CD8-positive, alpha-beta memory T cell (primary cell): ENCODE measurements at regions not wholly inside any gene's neighbourhood (a gene's known extent, or its start where the extent isn't known, plus 50 kb on each side); places are given as distances from the start of the nearest gene placed in this dataset.
A peak's percentile ranks its signal among the peaks of the same experiment; 100 is the strongest.

Source experiments
- CTCF ChIA-PET: fragments of 350-600 bp; sonication (Branson Sonifier 250); formaldehyde crosslinking; loops from one replicate; lab custom pipeline; 2021; ENCODE audit warnings: antibody characterized with exemption; lab: Charles Lee
- POLR2A ChIA-PET: fragments of 350-600 bp; sonication (Branson Sonifier 250); formaldehyde crosslinking; loops from one replicate; lab custom pipeline; 2021; ENCODE audit warnings: antibody characterized with exemption; lab: Charles Lee
- DNase-seq, 5 donors: peaks; one replicate each; pipeline versions ENCODE4 v3.0.0 to v3.0.0-alpha.2; 2020 to 2022; ENCODE audit warnings: mixed read lengths in 1 of 5
- H3K27ac ChIP-seq: one replicate; pipeline ENCODE4 v1.7.0; 2013; ENCODE audit warnings: low read depth, mild to moderate bottlenecking, low read length, moderate library complexity
- H3K27me3 ChIP-seq: 2 replicates; pipeline ENCODE4 v1.7.0; 2013; ENCODE audit warnings: low read length, mild to moderate bottlenecking; ENCODE audit not compliant: insufficient read depth, poor library complexity, severe bottlenecking
- H3K36me3 ChIP-seq: 2 replicates; pipeline ENCODE4 v1.7.0; 2013; ENCODE audit warnings: mild to moderate bottlenecking, low read length, moderate library complexity; ENCODE audit not compliant: insufficient read depth
- H3K4me1 ChIP-seq: 2 replicates; pipeline ENCODE4 v1.7.0; 2013; ENCODE audit warnings: mild to moderate bottlenecking, low read length, moderate library complexity; ENCODE audit not compliant: insufficient read depth
- H3K4me3 ChIP-seq: 2 replicates; pipeline ENCODE4 v1.7.0; 2013; ENCODE audit warnings: mild to moderate bottlenecking, low read length
- H3K9me3 ChIP-seq: 2 replicates; pipeline ENCODE4 v1.7.0; 2013; ENCODE audit warnings: mild to moderate bottlenecking, low read length
- H3K27ac Mint-ChIP-seq, 8 donors: one replicate each; pipeline ENCODE4 v1.8.0; 2020 to 2021; ENCODE audit warnings: mixed read lengths in 8 of 8, mild to moderate bottlenecking in 6 of 8, inconsistent platforms in 3 of 8, moderate library complexity in 3 of 8
- H3K27me3 Mint-ChIP-seq, 2 donors: one replicate each; pipeline ENCODE4 v1.8.0; 2020 to 2021; ENCODE audit warnings: mixed read lengths in 2 of 2, mild to moderate bottlenecking in 1 of 2, moderate library complexity in 1 of 2
- H3K36me3 Mint-ChIP-seq, 3 donors: one replicate each; pipeline ENCODE4 v1.8.0; 2020 to 2021; ENCODE audit warnings: mixed read lengths in 3 of 3, inconsistent platforms in 1 of 3, mild to moderate bottlenecking in 1 of 3
- H3K4me1 Mint-ChIP-seq, 3 donors: one replicate each; pipeline ENCODE4 v1.8.0; 2020 to 2021; ENCODE audit warnings: mixed read lengths in 3 of 3, inconsistent platforms in 1 of 3, mild to moderate bottlenecking in 1 of 3
- H3K4me3 Mint-ChIP-seq, 7 donors: one replicate each; pipeline ENCODE4 v1.8.0; 2020 to 2021; ENCODE audit warnings: mixed read lengths in 7 of 7, mild to moderate bottlenecking in 6 of 7, moderate library complexity in 4 of 7, inconsistent platforms in 2 of 7
- H3K9me3 Mint-ChIP-seq, 5 donors: one replicate each; pipeline ENCODE4 v1.8.0; 2020 to 2022; ENCODE audit warnings: mixed read lengths in 5 of 5, mild to moderate bottlenecking in 3 of 5, moderate library complexity in 2 of 5, inconsistent platforms in 1 of 5

DNA sequence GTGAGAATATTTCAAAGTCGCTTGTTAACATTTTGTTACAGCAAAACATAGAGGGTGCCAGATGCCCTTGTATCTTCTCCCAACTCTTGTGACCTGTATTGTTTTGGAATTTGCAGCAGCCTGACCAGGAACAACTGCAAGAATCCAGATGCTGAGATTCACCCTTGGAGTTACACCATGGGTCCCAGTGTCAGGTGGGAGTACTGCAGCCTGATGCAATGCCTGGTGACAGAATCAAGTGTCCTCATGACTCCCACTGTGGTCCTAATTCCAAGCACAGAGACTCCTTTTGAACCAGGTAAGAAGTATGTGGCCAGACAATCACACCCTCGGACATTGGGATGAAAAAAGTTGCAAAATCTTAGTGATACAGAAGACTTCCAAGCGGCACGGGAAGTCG, 79.6 kb upstream of the MAP3K4 start:
- ChIA-PET CTCF (no interaction called here), POLR2A (no interaction called here)
- H3K27ac ChIP-seq, result no peak overlapping the region

GRCh38 chr6:160912411-160912810, 79.2 kb upstream of the MAP3K4 start:
- CTCF ChIA-PET, result no interaction called here
- Mint-ChIP-seq H3K36me3 (peaks cover 0 to 5% (median 0%) of the 10 kb centered on the region in 3 donors), H3K9me3 (peaks cover 0 to 9% (median 2%) of the 10 kb centered on the region in 5 donors), H3K27ac (no peak overlapping the region), H3K4me1 (no peaks in the 10 kb centered on the region), H3K4me3 (no peak overlapping the region), H3K27me3 (peaks cover 4 to 32% of the 10 kb centered on the region in 2 donors)
- POLR2A ChIA-PET, result no interaction called here
- Histone ChIP-seq H3K36me3 (no peaks in the 10 kb centered on the region), H3K27ac (no peak overlapping the region), H3K9me3 (no peaks in the 10 kb centered on the region), H3K4me3 (no peak overlapping the region), H3K4me1 (no peaks in the 10 kb centered on the region), H3K27me3 (no peaks in the 10 kb centered on the region)
- DNase-seq, result no peak

More for the DNA sequence above, 79.6 kb upstream of the MAP3K4 start:
- no peaks in the 10 kb centered on the region for H3K36me3 ChIP-seq
- no peak overlapping the region for H3K27ac Mint-ChIP-seq
- H3K9me3 Mint-ChIP-seq, result peaks cover 0 to 9% (median 6%) of the 10 kb centered on the region in 5 donors
- no peaks in the 10 kb centered on the region for H3K9me3 ChIP-seq
- H3K27me3 ChIP-seq, result no peaks in the 10 kb centered on the region
- H3K27me3 Mint-ChIP-seq, result peaks cover 4 to 31% of the 10 kb centered on the region in 2 donors
- peaks cover 0 to 5% (median 0%) of the 10 kb centered on the region in 3 donors for H3K36me3 Mint-ChIP-seq
- no peaks in the 10 kb centered on the region for H3K4me1 Mint-ChIP-seq
- DNase-seq, result no peak
- H3K4me3 ChIP-seq, result no peak overlapping the region
- no peaks in the 10 kb centered on the region for H3K4me1 ChIP-seq
- H3K4me3 Mint-ChIP-seq, result no peak overlapping the region

DNA sequence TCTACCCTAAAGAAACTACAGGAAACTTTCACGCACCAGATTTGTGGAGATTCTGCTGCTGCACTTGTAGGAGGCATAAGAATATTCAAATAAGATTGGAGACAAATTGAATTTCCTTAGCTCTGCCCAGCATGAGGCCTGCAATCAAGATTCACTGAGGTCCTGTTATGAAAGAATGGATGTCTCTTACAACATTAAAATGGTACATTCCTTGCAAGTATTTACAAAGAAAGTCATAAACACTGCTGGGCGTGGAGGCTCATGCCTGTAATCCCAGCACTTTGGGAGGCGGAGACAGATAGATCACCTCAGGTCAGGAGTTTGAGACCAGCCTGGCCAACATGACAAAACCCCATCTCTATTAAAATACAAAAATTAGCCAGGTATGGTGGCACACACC, 74.0 kb upstream of the MAP3K4 start:
- Mint-ChIP-seq H3K4me3 (no peak overlapping the region), H3K4me1 (no peaks in the 10 kb centered on the region), H3K27ac (no peak overlapping the region), H3K9me3 (peaks cover 0 to 9% (median 0%) of the 10 kb centered on the region in 5 donors), H3K27me3 (peaks cover 5 to 26% of the 10 kb centered on the region in 2 donors), H3K36me3 (no peaks in the 10 kb centered on the region)
- Histone ChIP-seq H3K4me3 (no peak overlapping the region), H3K27me3 (no peaks in the 10 kb centered on the region), H3K27ac (no peak overlapping the region), H3K36me3 (no peaks in the 10 kb centered on the region), H3K4me1 (no peaks in the 10 kb centered on the region), H3K9me3 (no peaks in the 10 kb centered on the region)
- DNase-seq, result no peak
- ChIA-PET POLR2A (no interaction called here), CTCF (interaction anchor here (2.3 kb wide), 1 partner anchor 13 kb away, joined by 5 read pairs; no protein-coding TSS in a partner anchor)

DNA sequence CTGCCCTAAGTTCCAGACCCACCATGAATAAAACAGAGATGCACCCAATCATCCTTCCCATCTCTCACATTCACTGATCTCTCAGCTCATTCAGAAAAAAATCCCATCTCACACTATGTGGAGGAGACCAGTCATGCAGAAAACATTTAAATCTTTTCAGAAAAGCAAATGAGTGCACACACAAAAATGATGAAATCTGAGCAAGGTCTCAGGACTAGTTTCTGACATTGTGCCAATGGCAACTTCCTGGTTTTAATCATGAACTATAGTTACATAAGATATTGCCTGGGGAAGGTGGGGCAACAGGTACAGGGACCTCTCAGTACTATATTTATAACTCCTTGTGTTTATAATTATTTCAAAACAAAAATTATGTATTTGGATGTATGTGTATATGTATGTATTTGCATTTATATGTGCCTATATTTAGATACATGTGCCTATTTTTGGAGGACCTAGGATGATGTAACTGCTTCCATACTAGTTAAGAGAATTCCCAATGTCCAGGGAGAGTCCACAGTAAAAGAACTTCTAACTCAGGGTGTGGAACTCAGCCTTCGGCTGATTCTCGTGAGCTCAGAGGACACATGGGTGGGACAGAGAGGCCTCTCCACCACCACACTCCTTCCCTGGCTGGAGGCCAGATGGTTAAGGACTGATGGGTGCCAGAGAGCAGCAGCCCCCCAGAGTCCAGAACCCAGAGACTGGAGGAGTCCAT, 71.7 kb upstream of the MAP3K4 start:
- H3K4me1 ChIP-seq, result no peaks in the 10 kb centered on the region
- no peak overlapping the region for H3K27ac ChIP-seq
- DNase-seq, result no peak
- Mint-ChIP-seq H3K9me3 (no peaks in the 10 kb centered on the region), H3K4me3 (no peak overlapping the region), H3K36me3 (no peaks in the 10 kb centered on the region), H3K27me3 (peaks cover 5 to 30% of the 10 kb centered on the region in 2 donors), H3K27ac (no peak overlapping the region), H3K4me1 (no peaks in the 10 kb centered on the region)
- ChIA-PET CTCF (no interaction called here), POLR2A (no interaction called here)
- H3K9me3 ChIP-seq, result no peaks in the 10 kb centered on the region
- no peaks in the 10 kb centered on the region for H3K36me3 ChIP-seq
- no peaks in the 10 kb centered on the region for H3K27me3 ChIP-seq
- H3K4me3 ChIP-seq, result no peak overlapping the region

DNA sequence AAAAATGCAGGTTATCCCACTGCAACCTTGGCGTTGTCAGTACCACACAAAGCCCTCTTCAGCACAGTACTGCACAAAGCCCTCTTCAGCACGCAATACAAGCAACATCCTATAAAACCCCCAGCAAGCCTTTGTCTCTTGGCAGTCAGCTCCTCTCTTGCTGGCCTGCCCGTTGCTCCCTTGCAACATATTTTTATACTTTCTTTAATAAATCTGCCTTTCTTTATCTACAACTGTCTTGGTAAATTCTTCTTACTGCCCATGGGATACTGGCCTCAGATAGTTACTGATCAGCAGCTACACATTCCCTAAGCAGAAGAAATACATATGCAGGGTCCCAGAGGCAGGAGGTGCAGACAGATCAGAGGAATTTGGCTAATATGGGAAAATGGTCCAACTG, 70.5 kb upstream of the MAP3K4 start:
- H3K36me3 Mint-ChIP-seq, result no peaks in the 10 kb centered on the region
- H3K27me3 Mint-ChIP-seq, result peaks cover 9 to 40% of the 10 kb centered on the region in 2 donors
- Histone ChIP-seq H3K27ac (no peak overlapping the region), H3K4me1 (no peaks in the 10 kb centered on the region), H3K9me3 (no peaks in the 10 kb centered on the region), H3K27me3 (no peaks in the 10 kb centered on the region), H3K4me3 (no peak overlapping the region), H3K36me3 (no peaks in the 10 kb centered on the region)
- peak overlapping the region in 1 of 8 donors; percentile 5 for H3K27ac Mint-ChIP-seq
- no peak for DNase-seq
- no peaks in the 10 kb centered on the region for H3K4me1 Mint-ChIP-seq
- ChIA-PET CTCF (no interaction called here), POLR2A (no interaction called here)
- no peak overlapping the region for H3K4me3 Mint-ChIP-seq
- H3K9me3 Mint-ChIP-seq, result no peaks in the 10 kb centered on the region

GRCh38 chr6:160926281-160927276, 65.0 kb upstream of the MAP3K4 start:
- Histone ChIP-seq H3K27me3 (peaks cover 3% of the 10 kb centered on the region), H3K4me1 (no peaks in the 10 kb centered on the region), H3K4me3 (no peak overlapping the region), H3K9me3 (no peaks in the 10 kb centered on the region), H3K36me3 (no peaks in the 10 kb centered on the region), H3K27ac (no peak overlapping the region)
- ChIA-PET POLR2A (no interaction called here), CTCF (interaction anchor here (14.1 kb wide), 1 partner anchor 446 kb away, joined by 151 read pairs; no protein-coding TSS in a partner anchor)
- Mint-ChIP-seq H3K9me3 (no peaks in the 10 kb centered on the region), H3K27ac (no peak overlapping the region), H3K27me3 (peaks cover 23 to 62% of the 10 kb centered on the region in 2 donors), H3K4me3 (no peak overlapping the region), H3K4me1 (peaks cover 0 to 1% (median under 1%) of the 10 kb centered on the region in 3 donors), H3K36me3 (no peaks in the 10 kb centered on the region)
- DNase-seq, result no peak

GRCh38 chr6:160927416-160927815, 64.2 kb upstream of the MAP3K4 start:
- POLR2A ChIA-PET, result no interaction called here

More at GRCh38 chr6:160927416-160927815, 64.2 kb upstream of the MAP3K4 start:
- Mint-ChIP-seq H3K27ac (no peak overlapping the region), H3K27me3 (peaks cover 28 to 66% of the 10 kb centered on the region in 2 donors), H3K4me3 (no peak overlapping the region), H3K4me1 (peaks cover 0 to 4% (median 3%) of the 10 kb centered on the region in 3 donors), H3K36me3 (no peaks in the 10 kb centered on the region), H3K9me3 (no peaks in the 10 kb centered on the region)
- DNase-seq, result no peak
- no peak overlapping the region for H3K27ac ChIP-seq
- no peaks in the 10 kb centered on the region for H3K36me3 ChIP-seq
- CTCF ChIA-PET, result interaction anchor here (14.1 kb wide), 1 partner anchor 445 kb away, joined by 151 read pairs; no protein-coding TSS in a partner anchor
- H3K4me3 ChIP-seq, result no peak overlapping the region
- no peaks in the 10 kb centered on the region for H3K9me3 ChIP-seq
- H3K27me3 ChIP-seq, result peaks cover 3% of the 10 kb centered on the region
- no peaks in the 10 kb centered on the region for H3K4me1 ChIP-seq
